ENCODE measurements at regions not wholly inside any gene's neighbourhood (a gene's known extent, or its start where the extent isn't known, plus 50 kb on each side); places are given as distances from the start of the nearest gene placed in this dataset.
"Not testable (repeated sequence)": the region's sequence is repeated elsewhere in the genome, so short reads cannot be mapped to it uniquely, and the experiment has no call there.

DNA sequence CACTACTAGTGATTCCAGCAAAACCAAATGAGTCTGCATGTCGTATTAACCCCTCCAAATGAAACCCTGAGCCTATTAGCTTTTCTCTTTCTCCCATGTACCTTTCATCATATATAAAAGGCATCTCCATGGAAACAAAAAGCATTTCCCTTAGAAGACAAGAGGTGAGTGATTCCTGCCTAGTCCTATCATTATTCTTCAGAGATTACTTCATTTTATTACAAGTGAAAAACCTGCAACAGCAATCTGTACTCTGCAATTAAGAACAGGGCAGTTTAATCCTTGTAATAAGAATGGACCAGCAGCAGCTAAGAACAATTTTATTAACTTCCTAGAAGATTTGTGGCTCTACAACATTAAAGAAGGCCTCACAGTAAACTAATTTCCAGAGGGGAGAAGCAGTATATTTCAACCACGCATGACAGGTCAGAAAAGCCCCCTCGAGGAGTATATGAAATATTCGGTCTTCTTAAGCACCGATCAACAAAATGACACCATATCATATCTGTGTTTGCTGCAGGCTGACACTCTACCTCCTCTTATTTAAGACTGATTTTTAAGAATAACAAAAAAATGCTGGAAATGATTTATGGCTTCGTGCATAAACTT lies 132.3 kb upstream of the TFPI start:
- DNase-seq: no peak

DNA sequence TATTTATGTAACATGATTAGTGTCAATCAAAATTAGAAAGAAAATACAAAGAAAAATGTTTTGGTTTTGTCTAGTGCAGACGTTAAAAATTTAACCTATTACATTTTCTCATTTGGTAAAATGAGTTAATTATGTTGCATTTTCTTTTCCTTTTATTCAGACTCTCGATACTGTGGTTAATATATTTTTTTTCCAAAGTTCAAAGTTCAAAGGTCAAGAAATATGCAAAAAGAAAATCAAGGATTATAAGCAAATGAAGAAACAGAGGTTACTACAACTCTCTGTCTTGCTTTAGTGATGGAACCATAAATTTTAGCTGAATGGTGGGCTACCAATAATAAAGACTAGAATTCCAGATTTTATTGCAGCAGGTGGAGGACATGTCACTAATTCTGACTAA lies 133.3 kb upstream of the TFPI start:
- no peak for DNase-seq

DNA sequence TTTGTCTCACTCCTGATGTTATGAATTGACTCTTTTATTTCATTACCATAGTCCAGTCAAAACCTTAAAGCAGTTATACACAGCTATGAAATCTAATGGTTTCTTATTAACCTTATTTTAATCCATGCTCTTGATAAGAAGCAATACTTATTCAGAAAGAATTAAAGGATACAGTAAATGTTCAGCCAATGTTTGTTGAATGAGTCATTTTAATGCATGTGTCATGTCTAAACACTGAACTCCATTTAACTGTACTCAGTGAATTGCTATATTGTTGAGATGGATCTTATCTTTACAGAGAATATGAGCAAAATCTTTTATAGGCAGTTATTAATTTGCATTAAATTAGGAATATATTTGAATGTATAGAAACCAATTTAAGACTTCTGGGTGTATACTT lies 135.1 kb upstream of the TFPI start:
- no peak for DNase-seq

DNA sequence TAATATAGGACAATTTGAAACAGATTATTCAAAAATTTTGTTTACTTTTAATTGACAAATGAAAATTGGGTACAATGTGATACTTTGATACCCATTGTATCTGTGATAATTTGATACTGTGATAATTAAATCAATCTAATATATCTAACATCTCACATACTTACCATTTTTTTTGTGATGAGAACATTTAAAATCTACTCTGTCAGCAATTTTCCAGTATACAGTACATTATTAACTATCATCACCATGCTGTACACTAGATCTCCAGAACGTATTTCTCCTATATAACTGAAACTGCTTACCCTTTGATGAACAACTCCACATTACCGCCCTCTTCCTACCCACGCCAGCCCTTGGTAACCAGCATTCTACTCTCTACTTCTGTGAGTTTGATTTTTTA lies 139.7 kb upstream of the TFPI start:
- DNase-seq: no peak

DNA sequence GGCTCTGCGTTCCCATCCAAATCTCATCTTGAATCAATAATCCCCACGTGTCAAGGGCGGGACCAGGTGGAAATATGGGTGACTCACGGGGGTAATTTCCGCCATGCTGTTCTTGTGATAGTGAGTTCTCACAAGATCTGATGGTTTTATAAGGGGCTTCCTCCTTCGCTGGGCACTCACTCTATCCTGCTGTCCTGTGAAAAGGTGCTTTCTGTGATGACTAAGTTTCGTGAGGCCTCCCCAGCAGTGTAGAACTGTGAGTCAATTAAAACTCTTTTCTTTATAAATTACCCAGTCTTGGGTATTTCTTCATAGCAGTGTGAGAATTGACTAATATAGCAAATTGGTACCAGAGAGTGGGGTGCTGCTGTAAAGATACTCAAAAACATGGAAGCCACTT lies 142.4 kb upstream of the TFPI start:
- DNase-seq: not testable (repeated sequence)

DNA sequence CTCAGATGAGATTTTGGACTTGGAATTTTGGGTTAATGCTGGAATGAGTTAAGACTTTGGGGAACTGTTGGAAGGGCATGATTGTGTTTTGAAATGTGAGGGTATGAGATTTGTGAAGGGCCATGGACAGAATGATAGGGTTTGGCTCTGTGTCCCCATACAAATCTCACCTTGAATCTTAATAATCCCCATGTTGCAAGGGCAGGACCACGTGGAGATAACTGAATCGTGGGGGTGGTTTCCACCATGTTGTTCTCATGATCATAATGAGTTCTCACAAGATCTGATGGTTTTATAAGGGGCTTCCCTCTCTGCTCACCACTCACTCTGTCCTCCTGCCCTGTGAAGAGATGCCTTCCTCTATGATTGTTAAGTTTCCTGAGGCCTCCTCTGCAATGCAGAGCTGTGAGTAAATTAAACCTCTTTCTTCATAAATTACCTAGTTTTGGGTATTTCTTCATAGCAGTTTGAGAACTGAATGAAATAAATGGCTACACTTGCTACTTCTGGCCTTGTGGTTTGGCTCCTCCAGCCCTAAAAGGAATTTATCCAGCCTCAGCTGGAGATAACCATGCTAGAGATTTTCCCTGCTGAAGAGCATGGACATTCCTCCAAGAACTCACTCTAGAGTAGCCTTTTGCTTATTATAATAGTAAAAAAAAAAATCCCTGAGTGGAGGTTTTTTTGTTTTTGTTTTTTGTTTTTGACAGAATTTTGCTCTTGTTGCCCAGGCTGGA lies 144.3 kb upstream of the TFPI start:
- no peak for DNase-seq

DNA sequence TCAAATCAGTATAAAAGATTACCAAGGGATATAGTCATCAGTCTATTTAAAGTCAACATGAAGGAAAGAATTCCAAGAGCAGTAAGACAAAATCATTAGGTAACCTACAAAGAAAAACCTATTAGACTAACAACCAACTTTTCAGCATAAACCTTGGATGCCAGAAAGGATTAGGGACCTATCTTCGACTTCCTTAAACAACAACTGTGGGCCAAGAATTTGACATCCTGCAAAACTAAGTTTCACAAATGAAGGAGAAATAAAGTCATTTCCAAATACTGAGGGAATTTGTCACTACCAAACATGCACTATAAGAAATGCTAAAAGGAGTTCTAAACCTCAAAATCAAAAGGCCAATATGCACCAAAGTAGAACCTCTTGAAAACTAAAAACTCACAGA lies 147.9 kb upstream of the TFPI start:
- no peak for DNase-seq

DNA sequence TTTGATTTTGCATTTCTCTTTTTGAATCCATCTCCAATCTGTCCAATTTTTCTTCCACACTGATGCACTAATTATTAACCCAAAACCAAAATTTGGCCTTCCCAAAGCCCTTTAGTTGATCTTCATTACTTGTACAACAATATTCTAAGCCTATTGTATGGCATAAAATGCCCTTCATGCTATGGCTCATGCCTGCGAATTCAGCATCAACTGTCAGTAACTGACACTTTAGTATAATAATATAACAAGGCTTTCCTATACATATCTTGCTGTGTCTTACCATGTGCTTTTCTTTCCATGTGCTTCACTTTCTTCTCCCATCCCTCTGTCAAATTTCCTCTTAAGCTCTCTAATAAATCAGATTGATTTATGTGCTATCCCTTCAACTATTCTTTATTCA lies 154.0 kb upstream of the TFPI start:
- DNase-seq: no peak

DNA sequence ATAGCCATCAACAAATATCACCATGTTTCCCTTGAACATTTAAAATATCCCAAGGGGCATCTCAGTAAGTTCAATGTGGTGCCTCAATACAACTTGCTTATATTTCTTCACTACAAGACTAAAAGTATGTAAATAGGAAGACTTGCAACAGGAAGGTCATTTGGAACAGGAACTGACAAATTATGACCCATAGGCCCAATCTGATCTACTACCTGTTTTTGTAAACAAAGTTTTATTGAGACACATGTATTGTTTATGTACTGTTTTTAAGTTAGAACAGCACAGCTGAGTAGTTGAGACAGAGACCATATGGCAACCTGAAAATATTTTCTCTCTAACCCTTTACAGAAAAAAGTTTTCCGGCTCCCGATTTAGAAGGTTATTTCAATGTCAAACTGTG lies 154.8 kb upstream of the TFPI start:
- DNase-seq: no peak

DNA sequence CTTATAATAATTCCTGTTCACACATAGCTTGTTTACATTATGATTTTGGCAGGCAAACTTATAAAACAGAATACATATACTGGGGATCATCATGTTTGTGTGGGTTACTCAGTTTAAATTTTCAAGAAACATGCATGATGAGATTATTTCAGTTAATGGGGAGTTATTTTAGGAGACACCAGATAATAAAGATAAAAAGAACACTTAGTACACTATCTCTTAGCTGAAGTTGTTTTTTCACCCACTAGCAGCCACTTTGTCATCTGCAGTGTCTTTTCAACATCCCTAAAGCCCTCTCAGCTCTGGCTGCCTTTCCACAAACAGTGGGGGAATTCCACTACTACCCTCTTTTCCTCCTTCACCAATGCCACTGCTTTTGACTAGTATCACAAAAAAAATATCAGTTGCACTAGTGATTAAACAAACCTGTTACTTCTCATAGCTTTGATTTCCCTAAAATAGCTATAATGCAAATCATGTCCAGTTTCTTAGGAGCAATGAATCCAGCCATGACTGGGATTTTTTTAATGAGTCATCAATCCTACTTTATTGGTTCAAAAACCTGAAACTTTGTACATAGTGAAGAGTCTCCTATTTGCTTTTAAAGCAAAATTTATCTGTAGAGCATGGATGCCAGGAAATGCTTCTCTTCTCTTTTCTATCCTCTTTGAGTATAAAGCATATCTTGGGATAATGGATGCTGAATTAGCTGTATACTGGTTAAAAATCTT lies 156.7 kb upstream of the TFPI start:
- no peak for DNase-seq

DNA sequence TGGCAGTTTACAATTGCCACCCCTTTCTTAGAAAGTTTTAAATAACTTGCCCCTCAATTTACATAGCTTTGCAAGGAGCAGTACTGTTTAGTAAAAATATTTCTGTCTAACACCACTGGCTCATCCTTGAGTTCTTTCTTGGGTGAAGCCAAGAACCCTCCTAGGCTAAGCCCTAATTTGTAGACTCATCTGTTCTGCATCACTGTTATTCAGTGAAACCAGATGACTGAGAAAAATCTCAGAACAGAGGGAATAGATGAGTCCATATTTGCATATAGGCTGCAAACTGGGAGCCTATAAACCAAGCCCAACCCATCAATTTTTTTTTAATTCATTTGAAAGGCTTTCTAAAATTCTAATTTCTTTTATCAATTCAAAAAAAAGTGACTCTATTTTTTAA lies 161.4 kb upstream of the TFPI start:
- DNase-seq: no peak

DNA sequence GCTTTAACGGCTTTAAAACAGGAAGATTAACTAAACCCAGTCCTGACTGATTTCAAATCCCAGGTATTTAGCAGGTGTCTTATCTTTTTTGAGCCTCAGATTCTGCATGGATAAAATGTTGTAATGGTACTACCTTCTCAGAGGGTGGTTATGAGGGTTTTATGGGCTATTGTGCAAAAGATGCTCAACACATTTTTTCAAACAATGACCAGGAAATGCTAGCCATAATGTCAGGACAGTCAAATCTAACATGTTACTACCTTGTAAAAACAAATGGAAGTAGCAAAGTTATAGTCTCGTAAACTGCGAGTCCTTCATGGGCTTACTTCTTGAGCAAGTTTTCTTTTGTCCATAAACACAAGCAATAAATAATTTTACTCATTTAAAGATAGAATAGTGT lies 162.1 kb upstream of the TFPI start:
- no peak for DNase-seq

DNA sequence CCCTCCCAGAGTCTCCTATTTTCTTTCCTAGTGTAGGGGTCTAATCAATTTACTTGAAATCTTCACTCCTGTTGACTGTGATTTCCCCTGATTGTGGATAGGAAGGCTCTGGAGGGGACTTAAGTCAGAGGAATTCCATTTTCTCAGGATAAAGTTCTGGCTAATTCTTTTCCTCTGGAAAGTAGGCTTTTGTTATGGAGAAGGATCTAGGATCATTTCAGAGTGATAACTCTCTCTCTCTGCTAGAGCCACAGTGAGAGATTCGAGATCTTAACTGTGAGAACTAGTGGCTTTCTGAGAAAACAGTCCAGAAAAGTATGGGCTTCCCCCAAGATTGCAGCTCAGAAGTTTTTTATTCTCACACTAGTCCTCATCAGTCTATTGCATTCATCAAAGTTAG lies 163.9 kb upstream of the TFPI start:
- DNase-seq: no peak

DNA sequence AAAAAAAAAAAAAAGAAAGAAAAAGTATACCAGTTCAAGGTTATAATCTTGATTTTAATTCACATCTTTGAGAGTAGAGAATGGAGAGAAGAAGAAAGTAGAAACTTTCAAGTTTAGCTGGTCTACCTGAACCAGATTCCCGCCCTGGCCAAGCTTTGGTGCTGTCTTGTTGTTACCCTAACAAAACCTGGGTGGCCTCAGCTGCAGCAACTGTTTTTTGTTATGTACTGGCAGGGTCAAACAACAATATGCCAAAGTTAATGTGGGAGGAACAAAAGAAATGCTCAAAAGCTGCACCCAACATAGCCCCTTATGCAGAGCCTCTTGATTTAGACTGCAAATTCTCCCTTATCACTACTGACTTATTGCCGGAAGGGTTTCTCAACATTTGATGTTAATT lies 165.3 kb upstream of the TFPI start:
- DNase-seq: no peak

DNA sequence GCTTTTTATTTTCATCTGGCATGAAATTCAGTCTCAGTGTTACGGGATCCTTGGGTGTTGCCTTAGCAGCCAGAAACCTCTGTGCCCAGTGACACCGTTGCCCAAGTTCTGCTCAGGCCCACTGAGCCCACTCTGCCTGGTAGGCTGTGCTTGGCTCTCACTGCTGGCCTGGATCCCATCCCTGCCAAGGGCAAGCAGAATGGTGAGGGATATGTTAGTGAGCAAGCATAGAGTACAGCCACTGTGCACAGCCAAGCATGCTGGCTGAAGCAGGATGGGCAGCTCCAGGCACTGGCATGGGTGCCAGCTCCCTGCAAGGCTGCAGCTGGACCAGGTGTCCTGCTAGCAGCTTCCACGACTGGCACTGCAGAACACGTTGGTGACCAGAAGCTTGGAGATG lies 194.7 kb upstream of the TFPI start:
- DNase-seq: no peak

DNA sequence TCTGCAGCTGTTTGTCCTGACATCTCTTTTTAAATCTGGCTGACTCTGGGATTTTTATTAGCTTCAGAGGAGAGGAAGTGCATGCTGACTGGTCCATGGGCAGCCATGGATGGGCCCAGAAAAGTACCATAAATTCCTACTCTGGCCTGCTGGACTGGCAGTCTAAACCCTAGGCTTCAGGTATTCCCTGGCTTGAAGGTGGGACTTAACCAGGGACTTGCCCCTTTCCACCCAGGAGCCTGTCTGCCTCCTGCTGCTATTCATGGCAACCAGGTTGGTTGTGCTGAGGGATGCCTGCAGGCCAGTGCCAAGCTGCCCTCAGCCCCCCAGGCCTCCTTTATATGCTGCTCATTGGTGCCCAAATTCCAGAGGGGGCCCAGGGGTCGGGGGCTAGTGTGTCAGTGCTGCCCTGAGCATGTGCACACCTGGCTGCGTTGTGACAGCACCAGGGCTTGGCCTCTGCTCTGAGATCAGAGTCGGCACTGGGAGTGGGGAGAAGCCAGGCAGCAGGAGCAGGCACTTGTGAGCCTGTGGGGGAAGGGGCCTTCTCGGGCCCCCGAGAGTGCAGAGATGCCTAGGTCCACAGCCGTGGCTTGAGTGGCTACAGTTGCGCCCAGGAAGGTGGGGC lies 195.7 kb upstream of the TFPI start:
- DNase-seq: no peak

DNA sequence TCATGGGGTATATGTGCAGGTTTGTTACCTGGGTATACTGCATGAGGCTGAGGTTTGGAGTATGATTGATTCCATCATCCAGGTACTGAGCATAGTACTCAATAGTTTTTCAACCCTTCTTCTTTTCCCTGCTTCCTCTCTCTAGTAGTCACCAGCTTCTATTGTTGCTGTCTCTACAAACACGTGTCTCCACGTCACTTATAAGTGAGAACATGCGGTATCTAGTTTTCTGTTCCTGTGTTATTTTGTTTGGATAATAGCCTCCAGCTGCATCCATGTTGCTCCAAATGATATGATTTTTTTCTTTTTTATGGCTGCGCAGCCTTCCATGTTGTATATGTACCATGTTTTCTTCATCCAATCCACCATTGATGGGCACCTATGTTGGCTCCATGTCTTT lies 214.8 kb upstream of the TFPI start:
- DNase-seq: no peak

DNA sequence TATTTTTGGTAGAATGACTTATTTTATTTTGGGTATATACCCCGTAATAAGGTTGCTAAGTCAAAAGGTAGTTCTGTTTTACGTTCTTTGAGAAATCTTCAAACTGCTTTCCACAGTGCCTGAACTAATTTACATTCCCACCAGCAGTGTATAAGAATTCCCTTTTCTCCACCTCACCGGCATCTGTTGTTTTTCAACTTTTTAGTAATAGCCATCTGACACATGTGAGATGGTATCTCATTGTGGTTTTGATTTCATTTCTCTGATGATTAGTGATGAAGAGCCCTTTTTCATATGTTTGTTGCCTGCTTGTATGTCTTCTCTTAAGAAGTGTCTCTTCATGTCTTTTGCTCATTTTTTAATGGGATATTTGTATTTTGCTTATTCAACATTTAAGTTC lies 215.2 kb upstream of the TFPI start:
- no peak for DNase-seq

DNA sequence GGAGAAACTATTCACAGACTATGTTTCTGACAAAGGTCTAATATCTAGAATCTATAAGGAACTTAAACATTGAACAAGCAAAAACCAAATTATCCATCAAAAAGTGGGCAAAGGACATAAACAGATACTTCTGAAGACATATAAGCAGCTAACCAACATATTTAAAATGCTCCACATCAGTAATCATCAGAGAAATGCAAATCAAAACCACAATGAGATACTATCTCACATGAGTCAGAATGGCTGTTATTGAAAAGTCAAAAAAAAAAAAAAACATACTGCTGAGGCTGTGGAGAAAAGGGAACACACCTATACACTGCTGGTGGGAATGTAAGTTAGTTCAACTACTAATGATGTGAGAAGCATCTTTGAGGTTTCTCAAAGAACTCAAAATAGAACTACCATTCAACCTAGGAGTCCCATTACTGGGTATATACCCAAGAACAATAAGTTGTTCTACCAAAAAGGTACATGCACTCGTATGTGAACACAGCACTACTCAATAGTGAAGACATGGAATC lies 220.4 kb upstream of the TFPI start:
- DNase-seq: peak; percentile 31

DNA sequence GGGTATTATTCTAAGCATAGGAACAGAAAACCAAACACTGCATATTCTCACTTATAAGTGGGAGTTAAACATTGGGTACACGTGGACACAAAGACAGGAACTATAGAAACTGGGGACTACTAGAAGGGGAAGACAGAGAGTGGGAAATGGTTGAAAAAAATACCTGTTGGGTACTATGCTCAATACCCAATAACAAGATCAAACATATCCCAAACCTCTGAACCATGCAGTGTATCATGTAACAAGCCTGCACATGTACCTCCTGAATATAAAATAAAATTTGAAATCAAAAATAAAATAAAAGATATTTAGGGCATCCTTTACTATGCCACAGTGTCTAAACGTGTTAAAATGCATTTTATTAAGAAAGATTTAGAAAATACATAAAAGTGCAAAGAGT lies 221.0 kb upstream of the TFPI start:
- DNase-seq: no peak

DNA sequence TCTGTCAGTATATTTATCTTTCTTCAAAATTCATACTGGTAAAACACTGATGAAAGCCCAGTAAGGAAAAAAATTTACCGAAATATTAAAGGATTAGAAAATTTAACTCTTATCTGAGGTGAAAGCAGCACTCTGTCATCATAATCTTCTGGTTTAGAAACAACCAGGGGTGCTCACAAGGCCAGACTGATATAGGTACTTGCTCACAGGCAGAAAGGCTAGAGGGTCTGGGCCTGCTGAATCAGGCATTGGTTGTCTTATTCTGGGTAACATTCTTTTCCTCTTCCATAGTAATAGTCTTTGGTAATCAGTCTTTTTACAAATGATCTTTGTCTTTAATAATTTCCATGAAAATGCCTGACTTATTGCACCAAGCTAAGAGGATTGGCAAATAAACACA lies 221.4 kb upstream of the TFPI start:
- no peak for DNase-seq

DNA sequence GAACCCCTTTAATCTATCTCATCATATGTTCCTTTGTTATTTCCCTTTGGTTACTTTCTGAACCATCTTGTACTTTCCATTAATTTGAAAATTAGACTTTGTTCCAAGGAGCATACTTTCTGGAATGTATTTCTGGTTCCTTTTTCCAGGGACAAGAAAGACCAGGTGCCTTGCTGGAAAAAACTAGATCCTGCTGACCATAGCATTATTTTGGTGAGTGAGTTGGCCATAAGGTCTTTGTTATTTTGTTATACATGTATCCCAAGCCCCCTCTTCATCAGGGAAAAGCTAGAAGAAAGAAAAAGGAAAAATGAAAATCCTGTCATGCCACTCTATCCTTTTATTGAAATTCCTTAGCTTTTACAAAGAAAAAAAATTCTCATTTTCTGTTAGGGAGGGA lies 228.1 kb upstream of the TFPI start:
- DNase-seq: no peak

DNA sequence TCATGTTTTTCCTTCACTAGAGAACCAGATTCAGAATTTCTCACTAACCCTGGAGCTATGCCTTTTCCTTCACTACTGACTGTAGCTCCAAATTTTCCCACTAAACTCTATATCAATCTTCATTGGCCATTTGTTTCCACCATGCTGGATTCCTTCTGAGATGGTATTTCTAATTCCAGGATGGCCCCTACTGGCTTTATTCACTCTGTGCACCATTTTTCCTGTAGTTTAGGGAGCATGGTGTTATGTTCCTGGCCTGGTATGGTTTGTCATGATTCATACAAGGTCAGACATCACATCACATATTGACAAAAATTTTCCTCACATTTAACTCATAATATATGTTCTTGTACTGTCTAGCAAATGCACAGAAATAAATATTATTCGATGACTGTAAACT lies 229.2 kb upstream of the TFPI start:
- DNase-seq: no peak

DNA sequence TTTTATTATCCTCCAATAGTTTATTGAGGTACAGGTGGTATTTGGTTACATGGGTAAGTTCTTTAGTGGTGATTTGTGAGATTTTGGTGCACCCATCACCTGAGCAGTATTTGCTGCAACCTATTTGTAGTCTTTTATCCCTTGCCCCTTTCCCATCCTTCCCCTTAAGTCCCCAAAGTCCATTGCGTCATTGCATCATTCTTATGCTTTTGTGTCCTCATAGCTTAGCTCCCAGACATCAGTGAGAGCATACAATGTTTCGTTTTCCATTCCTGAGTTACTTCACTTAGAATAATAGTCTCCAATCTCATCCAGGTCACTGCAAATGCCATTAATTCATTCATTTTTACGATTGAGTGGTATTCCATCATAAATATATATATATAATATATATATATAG lies 229.9 kb upstream of the TFPI start:
- not testable (repeated sequence) for DNase-seq

Measured in kidney glomerular epithelial cell (primary cell).